ENCODE measurements at regions not wholly inside any gene's neighbourhood (a gene's known extent, or its start where the extent isn't known, plus 50 kb on each side); places are given as distances from the start of the nearest gene placed in this dataset.

DNA sequence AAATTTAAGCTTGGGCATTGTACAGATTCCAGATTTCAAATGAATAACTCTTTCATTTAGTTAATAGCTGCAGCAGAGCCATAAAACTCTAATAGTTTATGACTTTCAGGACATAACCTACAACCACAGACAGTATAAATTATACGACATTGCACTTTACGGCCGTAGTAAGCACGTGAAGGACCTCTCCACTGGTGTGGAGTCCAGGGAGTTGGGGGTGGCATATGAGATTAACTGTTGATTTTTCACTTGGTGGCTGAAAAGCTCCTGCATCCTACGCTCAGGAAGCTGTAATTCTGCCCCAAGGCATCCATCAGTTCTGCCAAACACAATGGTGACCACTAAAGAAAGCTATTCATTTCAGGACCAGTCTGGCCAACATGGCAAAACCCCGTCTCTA, 376.2 kb downstream of the SOX11 start (continued):
- no peak for TF ChIP-seq CTCF (IDR thresholded peaks at IDR 0.05)
- no peak for TF ChIP-seq FOXJ3 (CRISPR knock-in tag; IDR thresholded peaks at IDR 0.05; ENCODE audit: borderline replicate concordance)
- no peak for TF ChIP-seq ZNF263 (CRISPR knock-in tag; IDR thresholded peaks at IDR 0.05; ENCODE audit: low read depth)
- no peak for TF ChIP-seq TEAD1 (CRISPR knock-in tag; IDR thresholded peaks at IDR 0.05)
- no peak for TF ChIP-seq ZNF317 (CRISPR knock-in tag; IDR thresholded peaks at IDR 0.05; ENCODE audit: borderline replicate concordance, low read depth)

DNA sequence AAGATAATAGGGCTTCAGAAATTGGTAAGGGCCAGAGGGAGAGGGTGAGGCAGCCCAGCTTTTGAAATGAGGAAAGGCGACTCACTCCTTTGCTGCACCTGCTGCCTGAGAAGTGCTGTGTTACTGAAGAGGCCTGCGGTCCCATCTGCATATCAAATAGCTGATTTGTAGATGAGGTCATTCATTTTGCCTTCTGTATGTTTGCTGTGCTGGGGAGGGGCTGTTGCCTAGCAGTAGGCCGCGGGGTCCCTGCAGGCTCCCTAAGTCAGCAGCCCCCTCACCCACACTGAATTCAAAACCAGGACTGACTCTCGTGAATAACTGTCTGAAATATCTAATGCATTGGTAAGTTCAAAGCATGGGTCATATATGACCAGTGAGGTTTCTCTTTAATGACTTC, 377.2 kb downstream of the SOX11 start:
- ChIA-PET POLR2A (no interaction called here), CTCF (no interaction called here)
- H3K36me3 Mint-ChIP-seq = peaks cover 71% of the 10 kb centered on the region
- H3K4me1 Mint-ChIP-seq = no peaks in the 10 kb centered on the region
- peaks cover 3% of the 10 kb centered on the region; the same call in 1 of the 2 replicates for H3K27me3 Mint-ChIP-seq (ENCODE audit: low read depth)
- peaks cover 75% of the 10 kb centered on the region for H3K9me3 Mint-ChIP-seq
- no peak for ATAC-seq
- no peak for DNase-seq (ENCODE audit: low spot score)
- no peak overlapping the region for H3K27ac Mint-ChIP-seq
- no peak overlapping the region for H3K4me3 Mint-ChIP-seq
- TF ChIP-seq NFE2L1 (CRISPR knock-in tag; IDR thresholded peaks at IDR 0.05) (no peak), MLX (CRISPR knock-in tag; IDR thresholded peaks at IDR 0.05) (no peak), EMX1 (CRISPR knock-in tag; IDR thresholded peaks at IDR 0.05) (no peak), ESRRA (CRISPR knock-in tag; IDR thresholded peaks at IDR 0.05; ENCODE audit: borderline replicate concordance) (no peak), SOX15 (CRISPR knock-in tag; IDR thresholded peaks at IDR 0.05) (no peak), JUN (CRISPR knock-in tag; IDR thresholded peaks at IDR 0.05) (no peak), RORB (CRISPR knock-in tag; IDR thresholded peaks at IDR 0.05) (no peak), ELF4 (CRISPR knock-in tag; IDR thresholded peaks at IDR 0.05; ENCODE audit: low read depth) (no peak), ZNF121 (CRISPR knock-in tag; IDR thresholded peaks at IDR 0.05) (no peak), E2F5 (CRISPR knock-in tag; IDR thresholded peaks at IDR 0.05) (no peak)
- TF ChIP-seq, protein P1, sequence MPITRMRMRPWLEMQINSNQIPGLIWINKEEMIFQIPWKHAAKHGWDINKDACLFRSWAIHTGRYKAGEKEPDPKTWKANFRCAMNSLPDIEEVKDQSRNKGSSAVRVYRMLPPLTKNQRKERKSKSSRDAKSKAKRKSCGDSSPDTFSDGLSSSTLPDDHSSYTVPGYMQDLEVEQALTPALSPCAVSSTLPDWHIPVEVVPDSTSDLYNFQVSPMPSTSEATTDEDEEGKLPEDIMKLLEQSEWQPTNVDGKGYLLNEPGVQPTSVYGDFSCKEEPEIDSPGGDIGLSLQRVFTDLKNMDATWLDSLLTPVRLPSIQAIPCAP (CRISPR knock-in tag; IDR thresholded peaks at IDR 0.05) = no peak
- TF ChIP-seq, protein P2, sequence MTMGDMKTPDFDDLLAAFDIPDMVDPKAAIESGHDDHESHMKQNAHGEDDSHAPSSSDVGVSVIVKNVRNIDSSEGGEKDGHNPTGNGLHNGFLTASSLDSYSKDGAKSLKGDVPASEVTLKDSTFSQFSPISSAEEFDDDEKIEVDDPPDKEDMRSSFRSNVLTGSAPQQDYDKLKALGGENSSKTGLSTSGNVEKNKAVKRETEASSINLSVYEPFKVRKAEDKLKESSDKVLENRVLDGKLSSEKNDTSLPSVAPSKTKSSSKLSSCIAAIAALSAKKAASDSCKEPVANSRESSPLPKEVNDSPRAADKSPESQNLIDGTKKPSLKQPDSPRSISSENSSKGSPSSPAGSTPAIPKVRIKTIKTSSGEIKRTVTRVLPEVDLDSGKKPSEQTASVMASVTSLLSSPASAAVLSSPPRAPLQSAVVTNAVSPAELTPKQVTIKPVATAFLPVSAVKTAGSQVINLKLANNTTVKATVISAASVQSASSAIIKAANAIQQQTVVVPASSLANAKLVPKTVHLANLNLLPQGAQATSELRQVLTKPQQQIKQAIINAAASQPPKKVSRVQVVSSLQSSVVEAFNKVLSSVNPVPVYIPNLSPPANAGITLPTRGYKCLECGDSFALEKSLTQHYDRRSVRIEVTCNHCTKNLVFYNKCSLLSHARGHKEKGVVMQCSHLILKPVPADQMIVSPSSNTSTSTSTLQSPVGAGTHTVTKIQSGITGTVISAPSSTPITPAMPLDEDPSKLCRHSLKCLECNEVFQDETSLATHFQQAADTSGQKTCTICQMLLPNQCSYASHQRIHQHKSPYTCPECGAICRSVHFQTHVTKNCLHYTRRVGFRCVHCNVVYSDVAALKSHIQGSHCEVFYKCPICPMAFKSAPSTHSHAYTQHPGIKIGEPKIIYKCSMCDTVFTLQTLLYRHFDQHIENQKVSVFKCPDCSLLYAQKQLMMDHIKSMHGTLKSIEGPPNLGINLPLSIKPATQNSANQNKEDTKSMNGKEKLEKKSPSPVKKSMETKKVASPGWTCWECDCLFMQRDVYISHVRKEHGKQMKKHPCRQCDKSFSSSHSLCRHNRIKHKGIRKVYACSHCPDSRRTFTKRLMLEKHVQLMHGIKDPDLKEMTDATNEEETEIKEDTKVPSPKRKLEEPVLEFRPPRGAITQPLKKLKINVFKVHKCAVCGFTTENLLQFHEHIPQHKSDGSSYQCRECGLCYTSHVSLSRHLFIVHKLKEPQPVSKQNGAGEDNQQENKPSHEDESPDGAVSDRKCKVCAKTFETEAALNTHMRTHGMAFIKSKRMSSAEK (CRISPR knock-in tag; IDR thresholded peaks at IDR 0.05; ENCODE audit: borderline replicate concordance) = no peak

GRCh38 chr2:6071519-6071918, 379.3 kb downstream of the SOX11 start:
- DNase-seq (ENCODE audit: low spot score) (no peak), ATAC-seq (no peak)
- no peak for TF ChIP-seq ZMAT4 (CRISPR knock-in tag; IDR thresholded peaks at IDR 0.05)
- no peak for TF ChIP-seq NFYB (CRISPR knock-in tag; conservative IDR thresholded peaks at IDR 0.05; ENCODE audit: low read depth)
- Mint-ChIP-seq H3K4me3 (no peak overlapping the region), H3K36me3 (peaks cover 61% of the 10 kb centered on the region), H3K4me1 (no peaks in the 10 kb centered on the region), H3K27me3 (ENCODE audit: low read depth) (peaks cover 3% of the 10 kb centered on the region; the same call in 1 of the 2 replicates), H3K27ac (no peak overlapping the region), H3K9me3 (peaks cover 71% of the 10 kb centered on the region)
- ChIA-PET CTCF (no interaction called here), POLR2A (no interaction called here)

Data from WTC11 (cell line).